ENCODE measurements at regions not wholly inside any gene's neighbourhood (a gene's known extent, or its start where the extent isn't known, plus 50 kb on each side); places are given as distances from the start of the nearest gene placed in this dataset.
"Not testable (repeated sequence)": the region's sequence is repeated elsewhere in the genome, so short reads cannot be mapped to it uniquely, and the experiment has no call there.

GRCh38 chr1:204780630-204781029, 90.0 kb upstream of the NFASC start:
- DNase-seq (ENCODE audit: low read depth, low spot score): no peak

- DNase-seq (ENCODE audit: low read depth, low spot score): no peak
Observed at GRCh38 chr1:204782118-204782700, 88.5 kb upstream of the NFASC start.

- not testable (repeated sequence) for DNase-seq (ENCODE audit: low read depth, low spot score)
Observed at GRCh38 chr1:204785023-204785422, 85.6 kb upstream of the NFASC start.

- DNase-seq (ENCODE audit: low read depth, low spot score): no peak
Observed at GRCh38 chr1:204788470-204788869, 82.2 kb upstream of the NFASC start.

- DNase-seq (ENCODE audit: low read depth, low spot score): peak; percentile 77
Observed at GRCh38 chr1:204791453-204792353, 79.0 kb upstream of the NFASC start.

- DNase-seq (ENCODE audit: low read depth, low spot score): no peak
Observed at GRCh38 chr1:204792354-204792692, 78.3 kb upstream of the NFASC start.

- no peak for DNase-seq (ENCODE audit: low read depth, low spot score)
Observed at GRCh38 chr1:204793259-204793914, 77.3 kb upstream of the NFASC start.

- not testable (repeated sequence) for DNase-seq (ENCODE audit: low read depth, low spot score)
Observed at GRCh38 chr1:204796886-204797285, 73.8 kb upstream of the NFASC start.

- no peak for DNase-seq (ENCODE audit: low read depth, low spot score)
Observed at GRCh38 chr1:204797401-204797800, 73.3 kb upstream of the NFASC start.

GRCh38 chr1:204799630-204800029, 71.0 kb upstream of the NFASC start:
- DNase-seq (ENCODE audit: low read depth, low spot score): no peak

- DNase-seq (ENCODE audit: low read depth, low spot score): no peak
Observed at GRCh38 chr1:204801211-204801610, 69.5 kb upstream of the NFASC start.

- DNase-seq (ENCODE audit: low read depth, low spot score): no peak
Observed at GRCh38 chr1:204802401-204803175, 68.1 kb upstream of the NFASC start.

- no peak for DNase-seq (ENCODE audit: low read depth, low spot score)
Observed at GRCh38 chr1:204803607-204804006, 67.1 kb upstream of the NFASC start.

- DNase-seq (ENCODE audit: low read depth, low spot score): no peak
Observed at GRCh38 chr1:204806943-204807687, 63.5 kb upstream of the NFASC start.

GRCh38 chr1:204809488-204809887, 61.2 kb upstream of the NFASC start:
- no peak for DNase-seq (ENCODE audit: low read depth, low spot score)

- DNase-seq (ENCODE audit: low read depth, low spot score): no peak
Observed at GRCh38 chr1:204812842-204813241, 57.8 kb upstream of the NFASC start.

- DNase-seq (ENCODE audit: low read depth, low spot score): no peak
Observed at GRCh38 chr1:204813522-204813921, 57.1 kb upstream of the NFASC start.

GRCh38 chr1:204814166-204814884, 56.3 kb upstream of the NFASC start:
- no peak for DNase-seq (ENCODE audit: low read depth, low spot score)

- DNase-seq (ENCODE audit: low read depth, low spot score): no peak
Observed at GRCh38 chr1:204817341-204817740, 53.3 kb upstream of the NFASC start.

- DNase-seq (ENCODE audit: low read depth, low spot score): no peak
Observed at GRCh38 chr1:204818998-204819397, 51.7 kb upstream of the NFASC start.

- DNase-seq (ENCODE audit: low read depth, low spot score): no peak
Observed at GRCh38 chr1:204819495-204819894, 51.2 kb upstream of the NFASC start.
